ENCODE measurements at regions not wholly inside any gene's neighbourhood (a gene's known extent, or its start where the extent isn't known, plus 50 kb on each side); places are given as distances from the start of the nearest gene placed in this dataset.

DNA sequence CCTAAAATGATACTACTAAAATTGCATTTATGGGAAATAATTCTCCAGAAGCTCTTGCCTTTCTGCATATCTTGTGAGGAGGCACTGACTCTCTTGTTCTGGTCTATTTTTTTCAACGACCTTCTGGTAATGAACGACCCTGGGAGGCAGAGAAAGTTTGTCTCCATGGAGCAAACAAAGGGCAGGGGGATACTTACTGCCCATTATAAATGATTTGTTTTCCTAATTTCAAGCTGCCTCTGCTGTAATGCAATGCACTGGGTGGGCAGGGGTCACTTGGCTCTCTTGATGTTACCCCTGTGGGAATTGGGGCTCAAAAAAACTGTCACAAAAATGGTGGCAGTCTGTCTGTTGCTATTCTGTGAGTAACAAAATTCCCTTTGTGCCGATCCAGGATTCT is 643.2 kb downstream of the LIG4 start:
- intact Hi-C loops (cut with DNase I; ENCODE audit: low total_unique reads) = no loop called here

DNA sequence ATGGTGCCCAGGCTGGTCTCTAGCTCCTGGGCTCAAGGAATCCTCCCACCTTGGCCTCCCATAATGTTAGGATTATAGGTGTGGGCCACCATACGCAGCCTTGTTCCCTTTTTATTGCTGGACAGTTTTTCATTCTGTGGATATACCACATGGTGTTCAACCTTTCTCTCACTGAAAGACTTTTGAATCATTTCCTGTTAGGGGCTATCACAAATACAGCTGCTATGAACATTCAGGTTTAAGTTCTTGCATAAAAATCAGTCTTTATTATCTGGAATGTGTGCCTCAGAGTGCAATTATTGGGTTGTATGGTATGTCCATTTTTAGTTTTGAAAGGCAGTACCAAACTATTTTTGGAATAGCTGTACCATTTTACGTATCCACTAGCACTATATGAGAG is 647.2 kb downstream of the LIG4 start:
- Histone ChIP-seq H3K36me3 (no peaks in the 10 kb centered on the region), H3K4me1 (no peaks in the 10 kb centered on the region), H3K27me3 (no peaks in the 10 kb centered on the region), H3K27ac (no peak overlapping the region), H3K9me3 (no peaks in the 10 kb centered on the region), H3K4me3 (no peak overlapping the region)
- no peak for DNase-seq
- intact Hi-C loops (cut with DNase I; ENCODE audit: low total_unique reads) = no loop called here
- TF ChIP-seq, protein P1, sequence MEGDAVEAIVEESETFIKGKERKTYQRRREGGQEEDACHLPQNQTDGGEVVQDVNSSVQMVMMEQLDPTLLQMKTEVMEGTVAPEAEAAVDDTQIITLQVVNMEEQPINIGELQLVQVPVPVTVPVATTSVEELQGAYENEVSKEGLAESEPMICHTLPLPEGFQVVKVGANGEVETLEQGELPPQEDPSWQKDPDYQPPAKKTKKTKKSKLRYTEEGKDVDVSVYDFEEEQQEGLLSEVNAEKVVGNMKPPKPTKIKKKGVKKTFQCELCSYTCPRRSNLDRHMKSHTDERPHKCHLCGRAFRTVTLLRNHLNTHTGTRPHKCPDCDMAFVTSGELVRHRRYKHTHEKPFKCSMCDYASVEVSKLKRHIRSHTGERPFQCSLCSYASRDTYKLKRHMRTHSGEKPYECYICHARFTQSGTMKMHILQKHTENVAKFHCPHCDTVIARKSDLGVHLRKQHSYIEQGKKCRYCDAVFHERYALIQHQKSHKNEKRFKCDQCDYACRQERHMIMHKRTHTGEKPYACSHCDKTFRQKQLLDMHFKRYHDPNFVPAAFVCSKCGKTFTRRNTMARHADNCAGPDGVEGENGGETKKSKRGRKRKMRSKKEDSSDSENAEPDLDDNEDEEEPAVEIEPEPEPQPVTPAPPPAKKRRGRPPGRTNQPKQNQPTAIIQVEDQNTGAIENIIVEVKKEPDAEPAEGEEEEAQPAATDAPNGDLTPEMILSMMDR (IDR thresholded peaks at IDR 0.05) = no peak
- no peak for TF ChIP-seq POLR2A (IDR thresholded peaks at IDR 0.05)

More for the DNA sequence above, 643.2 kb downstream of the LIG4 start:
- no peak overlapping the region for H3K4me3 ChIP-seq
- H3K9me3 ChIP-seq = no peaks in the 10 kb centered on the region
- no peaks in the 10 kb centered on the region for H3K36me3 ChIP-seq
- DNase-seq = no peak
- TF ChIP-seq, protein P1 (IDR thresholded peaks at IDR 0.05) = no peak
- TF ChIP-seq POLR2A (IDR thresholded peaks at IDR 0.05) = no peak
- no peaks in the 10 kb centered on the region for H3K4me1 ChIP-seq
- no peaks in the 10 kb centered on the region for H3K27me3 ChIP-seq
- no peak overlapping the region for H3K27ac ChIP-seq

DNA sequence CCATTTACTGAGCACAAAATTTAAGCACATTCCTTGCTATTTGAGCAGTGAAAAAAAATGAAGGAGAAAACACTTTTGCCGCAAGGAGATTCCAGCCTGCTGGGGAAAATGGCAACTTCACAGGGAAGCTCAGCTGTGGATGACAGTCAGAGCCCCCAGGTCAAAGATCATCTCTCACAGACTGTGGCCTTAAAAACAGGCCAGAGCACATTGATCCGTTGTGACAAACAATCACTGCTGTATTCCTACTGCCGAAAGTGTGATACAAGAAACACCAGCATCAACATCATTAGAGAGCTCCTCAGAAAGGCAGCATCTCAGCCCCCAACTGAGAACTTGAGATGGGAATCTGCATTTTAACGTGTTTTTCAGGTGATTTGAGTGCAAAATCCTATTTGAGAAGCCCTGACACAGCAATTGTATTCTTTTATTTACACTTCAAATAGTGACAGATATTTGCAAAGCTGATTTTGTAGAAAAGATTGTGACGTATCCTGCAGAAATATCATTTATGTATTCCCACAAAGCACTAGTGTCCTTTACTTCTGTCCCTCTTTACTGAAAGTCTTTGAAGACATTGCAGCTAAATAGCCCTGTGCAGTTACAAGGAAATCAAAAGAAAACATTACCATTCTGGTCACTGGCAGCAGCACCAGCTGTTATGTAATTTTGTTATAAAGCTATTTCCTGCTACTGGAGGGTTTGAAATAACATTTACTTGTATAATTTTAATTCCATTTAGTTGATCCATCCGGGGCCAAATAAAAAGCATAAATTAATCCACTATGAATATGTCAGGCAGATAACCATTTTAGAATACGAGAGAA is 652.0 kb downstream of the LIG4 start:
- Histone ChIP-seq H3K4me1 (no peaks in the 10 kb centered on the region), H3K27ac (no peak overlapping the region), H3K27me3 (no peaks in the 10 kb centered on the region), H3K36me3 (no peaks in the 10 kb centered on the region), H3K4me3 (no peak overlapping the region), H3K9me3 (no peaks in the 10 kb centered on the region)
- DNase-seq = no peak
- TF ChIP-seq, protein P1 (IDR thresholded peaks at IDR 0.05) = no peak
- no peak for TF ChIP-seq POLR2A (IDR thresholded peaks at IDR 0.05)
- intact Hi-C loops (cut with DNase I; ENCODE audit: low total_unique reads) = no loop called here

DNA sequence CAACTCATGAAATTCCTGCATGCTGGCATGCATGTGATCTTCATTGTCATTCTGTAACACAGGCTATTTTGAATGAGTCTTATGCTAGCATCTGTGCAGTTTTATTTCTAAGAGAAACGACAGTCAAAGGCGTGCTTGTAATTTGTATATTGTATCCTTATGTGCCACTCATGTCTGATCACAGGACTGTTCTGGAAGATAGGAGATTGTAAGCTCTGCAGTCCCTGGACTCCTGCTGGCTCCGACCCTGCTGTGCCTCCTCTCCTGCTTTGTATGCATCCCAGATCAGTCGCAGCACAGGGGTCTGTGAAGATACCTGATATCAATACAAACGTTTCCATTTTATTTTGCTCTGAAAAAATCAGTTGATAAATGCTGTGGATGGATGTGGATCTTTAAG is 653.1 kb downstream of the LIG4 start:
- Histone ChIP-seq H3K27me3 (no peaks in the 10 kb centered on the region), H3K9me3 (no peaks in the 10 kb centered on the region), H3K27ac (no peak overlapping the region), H3K4me1 (no peaks in the 10 kb centered on the region), H3K36me3 (no peaks in the 10 kb centered on the region), H3K4me3 (no peak overlapping the region)
- intact Hi-C loops (cut with DNase I; ENCODE audit: low total_unique reads) = no loop called here
- DNase-seq = no peak
- no peak for TF ChIP-seq POLR2A (IDR thresholded peaks at IDR 0.05)
- TF ChIP-seq, protein P1 (IDR thresholded peaks at IDR 0.05) = no peak

DNA sequence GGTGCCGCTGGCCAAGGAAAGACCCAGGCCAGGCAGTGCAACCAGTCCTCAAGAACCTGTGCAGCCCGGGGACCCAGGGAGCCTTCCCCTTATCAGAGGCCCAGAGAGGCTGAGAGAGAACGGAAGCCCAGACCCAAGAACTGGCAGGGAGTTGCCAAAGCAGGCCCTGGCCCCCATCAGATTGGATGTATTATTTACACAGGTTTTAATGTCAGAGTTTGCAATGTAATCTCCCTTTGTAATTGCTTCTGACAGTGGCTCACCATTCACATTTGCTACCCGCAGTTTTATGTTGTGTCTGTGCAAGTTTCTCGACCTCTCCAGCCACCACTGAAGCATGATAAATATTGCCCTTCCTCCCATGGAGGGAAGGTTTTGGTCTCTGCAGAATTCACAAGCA is 660.9 kb downstream of the LIG4 start:
- intact Hi-C loops (cut with DNase I; ENCODE audit: low total_unique reads) = no loop called here
- no peaks in the 10 kb centered on the region for H3K4me1 ChIP-seq
- TF ChIP-seq POLR2A (IDR thresholded peaks at IDR 0.05) = no peak
- TF ChIP-seq, protein P1 (IDR thresholded peaks at IDR 0.05) = no peak
- H3K9me3 ChIP-seq = no peaks in the 10 kb centered on the region
- no peak for DNase-seq
- H3K36me3 ChIP-seq = no peaks in the 10 kb centered on the region
- no peaks in the 10 kb centered on the region for H3K27me3 ChIP-seq
- H3K4me3 ChIP-seq = no peak overlapping the region
- H3K27ac ChIP-seq = no peak overlapping the region
